ENCODE measurements at regions not wholly inside any gene's neighbourhood (a gene's known extent, or its start where the extent isn't known, plus 50 kb on each side); places are given as distances from the start of the nearest gene placed in this dataset.

DNA sequence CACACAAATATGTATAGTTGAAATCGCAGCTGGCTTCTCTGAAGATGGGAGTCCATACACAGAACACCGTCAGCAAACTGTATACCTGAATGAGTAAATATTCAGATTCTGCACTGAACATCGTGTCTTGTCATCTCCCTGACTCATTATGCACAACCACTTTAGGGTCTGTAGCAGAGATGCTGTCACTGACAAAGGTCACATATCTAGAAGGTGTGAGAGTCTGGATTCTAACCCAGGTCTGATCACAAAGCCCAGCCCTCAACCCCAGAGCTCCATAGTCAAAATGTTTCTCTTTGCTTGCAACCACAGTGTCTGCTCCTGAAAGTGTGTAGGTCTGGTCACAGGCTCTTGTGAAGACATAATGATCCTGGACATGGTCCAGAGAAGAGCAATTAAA lies 78.3 kb upstream of the PAX8 start:
- TF ChIP-seq CTCF (IDR thresholded peaks at IDR 0.05; ENCODE audit: low read length), result no peak
- TF ChIP-seq EZH2phosphoT487 (IDR thresholded peaks at IDR 0.05; ENCODE audit: low read length), result no peak

Measured in MM.1S (cell line).